ENCODE measurements at regions not wholly inside any gene's neighbourhood (a gene's known extent, or its start where the extent isn't known, plus 50 kb on each side); places are given as distances from the start of the nearest gene placed in this dataset.
"Not testable (repeated sequence)": the region's sequence is repeated elsewhere in the genome, so short reads cannot be mapped to it uniquely, and the experiment has no call there.

- DNase-seq = no peak
These were observed 131.8 kb upstream of the GRB10 start for GRCh38 chr7:50914460-50914859.

GRCh38 chr7:50908628-50909290 is 126.1 kb upstream of the GRB10 start:
- no peak for DNase-seq

GRCh38 chr7:50898604-50899477 is 116.1 kb upstream of the GRB10 start:
- not testable (repeated sequence) for DNase-seq

- DNase-seq = not testable (repeated sequence)
These were observed 104.4 kb upstream of the GRB10 start for GRCh38 chr7:50887061-50887460.

GRCh38 chr7:50872437-50872836 is 89.7 kb upstream of the GRB10 start:
- DNase-seq = no peak

- DNase-seq = no peak
These were observed 86.5 kb upstream of the GRB10 start for GRCh38 chr7:50869108-50869725.

- DNase-seq = no peak
These were observed 85.9 kb upstream of the GRB10 start for GRCh38 chr7:50868426-50869100.

- DNase-seq = no peak
These were observed 84.3 kb upstream of the GRB10 start for GRCh38 chr7:50867034-50867356.

- no peak for DNase-seq
These were observed 83.8 kb upstream of the GRB10 start for GRCh38 chr7:50866343-50867033.

- no peak for DNase-seq
These were observed 82.8 kb upstream of the GRB10 start for GRCh38 chr7:50865450-50865849.

- no peak for DNase-seq
These were observed 82.0 kb upstream of the GRB10 start for GRCh38 chr7:50864694-50865093.

GRCh38 chr7:50863053-50863452 is 80.4 kb upstream of the GRB10 start:
- no peak for DNase-seq

GRCh38 chr7:50862302-50862701 is 79.6 kb upstream of the GRB10 start:
- no peak for DNase-seq

- no peak for DNase-seq
These were observed 77.9 kb upstream of the GRB10 start for GRCh38 chr7:50860598-50860997.

GRCh38 chr7:50860174-50860573 is 77.5 kb upstream of the GRB10 start:
- no peak for DNase-seq

GRCh38 chr7:50858528-50859245 is 76.0 kb upstream of the GRB10 start:
- DNase-seq = no peak

- no peak for DNase-seq
These were observed 75.3 kb upstream of the GRB10 start for GRCh38 chr7:50857804-50858489.

- no peak for DNase-seq
These were observed 74.1 kb upstream of the GRB10 start for GRCh38 chr7:50856806-50857205.

- DNase-seq = no peak
These were observed 73.5 kb upstream of the GRB10 start for GRCh38 chr7:50856231-50856630.

GRCh38 chr7:50855526-50855925 is 72.8 kb upstream of the GRB10 start:
- no peak for DNase-seq

GRCh38 chr7:50854831-50855230 is 72.1 kb upstream of the GRB10 start:
- DNase-seq = no peak
